ENCODE measurements at regions not wholly inside any gene's neighbourhood (a gene's known extent, or its start where the extent isn't known, plus 50 kb on each side); places are given as distances from the start of the nearest gene placed in this dataset.

DNA sequence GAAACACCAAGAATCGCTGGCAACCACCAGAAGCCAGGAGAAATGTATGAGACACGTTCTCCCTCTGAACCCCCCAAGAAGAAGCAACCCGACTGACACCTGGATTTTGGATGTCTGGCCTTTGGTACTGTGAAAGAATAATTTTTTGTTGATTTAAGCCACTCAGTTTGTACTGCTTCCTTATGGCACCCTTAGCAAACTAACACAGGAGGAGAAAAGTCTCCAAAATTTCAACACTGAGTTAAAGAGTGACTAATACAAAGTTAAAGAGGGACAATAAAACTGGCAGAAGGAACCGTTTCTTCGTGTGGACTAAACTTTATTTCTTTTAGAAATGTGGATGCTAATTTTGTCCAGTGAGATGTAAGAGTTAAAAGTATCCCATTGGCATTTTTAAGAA lies 660.9 kb upstream of the LINC00305 start:
- H3K27ac ChIP-seq (ENCODE audit: low read length): no peak overlapping the region
- no peaks in the 10 kb centered on the region for H3F3A ChIP-seq (ENCODE audit: insufficient read depth, low read length, poor library complexity, severe bottlenecking)
- H3K9me2 ChIP-seq (ENCODE audit: insufficient read depth, low read length): no peaks in the 10 kb centered on the region
- no peak overlapping the region for H2AFZ ChIP-seq (ENCODE audit: low read depth, low read length)
- TF ChIP-seq, protein P1, sequence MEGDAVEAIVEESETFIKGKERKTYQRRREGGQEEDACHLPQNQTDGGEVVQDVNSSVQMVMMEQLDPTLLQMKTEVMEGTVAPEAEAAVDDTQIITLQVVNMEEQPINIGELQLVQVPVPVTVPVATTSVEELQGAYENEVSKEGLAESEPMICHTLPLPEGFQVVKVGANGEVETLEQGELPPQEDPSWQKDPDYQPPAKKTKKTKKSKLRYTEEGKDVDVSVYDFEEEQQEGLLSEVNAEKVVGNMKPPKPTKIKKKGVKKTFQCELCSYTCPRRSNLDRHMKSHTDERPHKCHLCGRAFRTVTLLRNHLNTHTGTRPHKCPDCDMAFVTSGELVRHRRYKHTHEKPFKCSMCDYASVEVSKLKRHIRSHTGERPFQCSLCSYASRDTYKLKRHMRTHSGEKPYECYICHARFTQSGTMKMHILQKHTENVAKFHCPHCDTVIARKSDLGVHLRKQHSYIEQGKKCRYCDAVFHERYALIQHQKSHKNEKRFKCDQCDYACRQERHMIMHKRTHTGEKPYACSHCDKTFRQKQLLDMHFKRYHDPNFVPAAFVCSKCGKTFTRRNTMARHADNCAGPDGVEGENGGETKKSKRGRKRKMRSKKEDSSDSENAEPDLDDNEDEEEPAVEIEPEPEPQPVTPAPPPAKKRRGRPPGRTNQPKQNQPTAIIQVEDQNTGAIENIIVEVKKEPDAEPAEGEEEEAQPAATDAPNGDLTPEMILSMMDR (IDR thresholded peaks at IDR 0.05; ENCODE audit: poor library complexity, severe bottlenecking): no peak
- TF ChIP-seq EZH2 (IDR thresholded peaks at IDR 0.05; ENCODE audit: borderline replicate concordance, insufficient read depth, low read length, poor library complexity, severe bottlenecking): no peak
- TF ChIP-seq MXI1 (conservative IDR thresholded peaks at IDR 0.05; ENCODE audit: poor library complexity, severe bottlenecking): no peak
- TF ChIP-seq SMC3 (conservative IDR thresholded peaks at IDR 0.05; ENCODE audit: poor library complexity): no peak
- no peaks in the 10 kb centered on the region for H3K27me3 ChIP-seq (ENCODE audit: insufficient read depth, low read depth, low read length)
- no peaks in the 10 kb centered on the region for H3K36me3 ChIP-seq (ENCODE audit: insufficient read depth, low read length)
- H3K79me2 ChIP-seq (replicated peaks; ENCODE audit: insufficient read depth, low read length): no peaks in the 10 kb centered on the region
- no peak overlapping the region for H3K4me3 ChIP-seq (ENCODE audit: low read length)
- H3K9ac ChIP-seq (ENCODE audit: low read length): no peak overlapping the region
- no peaks in the 10 kb centered on the region for H4K20me1 ChIP-seq (ENCODE audit: insufficient read depth)
- H3K9me3 ChIP-seq (ENCODE audit: low read length): no peaks in the 10 kb centered on the region
- no peak overlapping the region for H3K4me2 ChIP-seq (ENCODE audit: low read length)

DNA sequence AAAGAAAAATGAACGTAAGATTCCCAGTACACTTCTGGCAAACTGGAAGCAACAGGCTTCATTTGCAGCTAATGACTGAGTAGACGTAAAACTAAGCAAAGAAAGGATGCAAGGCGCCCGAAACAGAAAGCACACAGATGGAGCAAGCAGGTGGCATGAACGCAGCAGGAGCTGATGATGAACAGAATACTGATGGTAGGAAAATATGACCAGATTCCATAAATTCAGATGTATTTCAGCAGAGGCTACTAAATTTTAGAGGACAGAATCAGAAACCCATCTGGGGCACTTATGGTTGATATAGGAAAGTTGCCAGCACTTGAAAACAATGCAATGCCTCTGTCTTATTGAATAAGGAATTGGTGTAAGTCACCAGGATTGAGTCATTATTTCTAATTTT lies 658.7 kb upstream of the LINC00305 start:
- no peaks in the 10 kb centered on the region for H3K9me3 ChIP-seq (ENCODE audit: low read length)

More for the DNA sequence above, 658.7 kb upstream of the LINC00305 start:
- Histone ChIP-seq H3K27me3 (ENCODE audit: insufficient read depth, low read depth, low read length) (no peaks in the 10 kb centered on the region), H3K4me2 (ENCODE audit: low read length) (no peak overlapping the region), H4K20me1 (ENCODE audit: insufficient read depth) (no peaks in the 10 kb centered on the region), H3K36me3 (ENCODE audit: insufficient read depth, low read length) (no peaks in the 10 kb centered on the region), H3F3A (ENCODE audit: insufficient read depth, low read length, poor library complexity, severe bottlenecking) (no peaks in the 10 kb centered on the region), H3K9ac (ENCODE audit: low read length) (no peak overlapping the region), H3K27ac (ENCODE audit: low read length) (no peak overlapping the region), H2AFZ (ENCODE audit: low read depth, low read length) (no peak overlapping the region), H3K79me2 (replicated peaks; ENCODE audit: insufficient read depth, low read length) (no peaks in the 10 kb centered on the region), H3K9me2 (ENCODE audit: insufficient read depth, low read length) (no peaks in the 10 kb centered on the region), H3K4me3 (ENCODE audit: low read length) (no peak overlapping the region)
- TF ChIP-seq, protein P1 (IDR thresholded peaks at IDR 0.05; ENCODE audit: poor library complexity, severe bottlenecking): no peak
- TF ChIP-seq, protein P2, sequence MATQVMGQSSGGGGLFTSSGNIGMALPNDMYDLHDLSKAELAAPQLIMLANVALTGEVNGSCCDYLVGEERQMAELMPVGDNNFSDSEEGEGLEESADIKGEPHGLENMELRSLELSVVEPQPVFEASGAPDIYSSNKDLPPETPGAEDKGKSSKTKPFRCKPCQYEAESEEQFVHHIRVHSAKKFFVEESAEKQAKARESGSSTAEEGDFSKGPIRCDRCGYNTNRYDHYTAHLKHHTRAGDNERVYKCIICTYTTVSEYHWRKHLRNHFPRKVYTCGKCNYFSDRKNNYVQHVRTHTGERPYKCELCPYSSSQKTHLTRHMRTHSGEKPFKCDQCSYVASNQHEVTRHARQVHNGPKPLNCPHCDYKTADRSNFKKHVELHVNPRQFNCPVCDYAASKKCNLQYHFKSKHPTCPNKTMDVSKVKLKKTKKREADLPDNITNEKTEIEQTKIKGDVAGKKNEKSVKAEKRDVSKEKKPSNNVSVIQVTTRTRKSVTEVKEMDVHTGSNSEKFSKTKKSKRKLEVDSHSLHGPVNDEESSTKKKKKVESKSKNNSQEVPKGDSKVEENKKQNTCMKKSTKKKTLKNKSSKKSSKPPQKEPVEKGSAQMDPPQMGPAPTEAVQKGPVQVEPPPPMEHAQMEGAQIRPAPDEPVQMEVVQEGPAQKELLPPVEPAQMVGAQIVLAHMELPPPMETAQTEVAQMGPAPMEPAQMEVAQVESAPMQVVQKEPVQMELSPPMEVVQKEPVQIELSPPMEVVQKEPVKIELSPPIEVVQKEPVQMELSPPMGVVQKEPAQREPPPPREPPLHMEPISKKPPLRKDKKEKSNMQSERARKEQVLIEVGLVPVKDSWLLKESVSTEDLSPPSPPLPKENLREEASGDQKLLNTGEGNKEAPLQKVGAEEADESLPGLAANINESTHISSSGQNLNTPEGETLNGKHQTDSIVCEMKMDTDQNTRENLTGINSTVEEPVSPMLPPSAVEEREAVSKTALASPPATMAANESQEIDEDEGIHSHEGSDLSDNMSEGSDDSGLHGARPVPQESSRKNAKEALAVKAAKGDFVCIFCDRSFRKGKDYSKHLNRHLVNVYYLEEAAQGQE (IDR thresholded peaks at IDR 0.05; ENCODE audit: borderline replicate concordance): no peak
- TF ChIP-seq EP300 (conservative IDR thresholded peaks at IDR 0.05; ENCODE audit: poor library complexity, severe bottlenecking): no peak
- TF ChIP-seq EZH2 (IDR thresholded peaks at IDR 0.05; ENCODE audit: borderline replicate concordance, insufficient read depth, low read length, poor library complexity, severe bottlenecking): no peak
- no peak for TF ChIP-seq TAF1 (IDR thresholded peaks at IDR 0.05; ENCODE audit: low read depth)
- no peak for TF ChIP-seq POLR2AphosphoS5 (IDR thresholded peaks at IDR 0.05)
- TF ChIP-seq SMC3 (conservative IDR thresholded peaks at IDR 0.05; ENCODE audit: poor library complexity): no peak
- TF ChIP-seq RAD21 (conservative IDR thresholded peaks at IDR 0.05): no peak
- TF ChIP-seq MXI1 (conservative IDR thresholded peaks at IDR 0.05; ENCODE audit: poor library complexity, severe bottlenecking): no peak

All from neural cell (in vitro differentiated cells).